Right lobe of liver (tissue), 6 donors: ENCODE measurements at regions not wholly inside any gene's neighbourhood (a gene's known extent, or its start where the extent isn't known, plus 50 kb on each side); places are given as distances from the start of the nearest gene placed in this dataset.

Source experiments
- ATAC-seq, 4 donors: fragments of 200-7000 bp; cut with Tn5 transposase; one replicate each; pipeline ENCODE4 v1.9.1; 2020; ENCODE audit warnings: mild to moderate bottlenecking in 4 of 4, moderate library complexity in 4 of 4
- DNase-seq, 3 donors: peaks; one replicate each; pipeline ENCODE4 v3.0.0-alpha.2; 2020
- H3K27ac ChIP-seq, 3 donors: fragments of 200-600 bp; one replicate each; pipeline ENCODE4 v1.8.0; 2022
- H3K27me3 ChIP-seq, 2 donors: fragments of 200-600 bp; one replicate each; pipeline ENCODE4 v1.8.0; 2022
- H3K36me3 ChIP-seq, 4 donors: fragments of 200-600 bp; sonication (generic) in 1 of 4; one replicate each; pipeline versions ENCODE4 v1.5.1 to v1.8.0; 2017 to 2022; ENCODE audit warnings: control low read depth in 1 of 4
- H3K4me1 ChIP-seq, 4 donors: fragments of 200-600 bp; sonication (generic) in 1 of 4; one replicate each; pipeline versions ENCODE4 v1.5.1 to v1.8.0; 2017 to 2022; ENCODE audit warnings: control low read depth in 1 of 4
- H3K4me3 ChIP-seq, 3 donors: fragments of 200-600 bp; one replicate each; pipeline ENCODE4 v1.8.0; 2022
- H3K9me3 ChIP-seq, 4 donors: fragments of 200-600 bp; sonication (generic) in 1 of 4; one replicate each; pipeline versions ENCODE4 v1.5.1 to v1.8.0; 2017 to 2022; ENCODE audit warnings: control low read depth in 1 of 4
- CTCF ChIP-seq, 4 donors: fragments of 200-600 bp in 3 of 4; fragments of 450-650 bp in 1 of 4; IDR thresholded peaks; one replicate each; pipeline versions ENCODE4 v1.5.1 to v1.8.0; 2016 to 2022; ENCODE audit warnings: antibody characterized with exemption in 4 of 4, mild to moderate bottlenecking in 2 of 4
- POLR2A ChIP-seq: fragments of 450-650 bp; IDR thresholded peaks from one replicate; pipeline ENCODE4 v1.6.1; 2017; ENCODE audit warnings: antibody characterized with exemption, mild to moderate bottlenecking
- WGBS: methylation state at CpG from one replicate; pipeline ENCODE4 v1.1.6; 2018; ENCODE audit warnings: low coverage, low lambda C conversion rate; ENCODE audit not compliant: insufficient coverage; ENCODE audit errors: missing lambda C conversion rate; 5-methylcytosine and 5-hydroxymethylcytosine counted together
- intact Hi-C, 2 donors: fragments of 100-400 bp; cut with DNase I; formaldehyde crosslinking; loops; one replicate each; pipeline versions ENCODE4 v1.11.2 to v1.14.1; 2022
- donor health status: DM: no; HTN: yes; CAD: no.
- donor health status: DM: no; HTN: no; CAD: no.
- donor health status: DM: no; HTN: no; CAD: no.
- donor health status: DM: no; HTN: yes; CAD: no.
- donor health status: DM: no; HTN: yes; CAD: no.

- ATAC-seq (no peak), DNase-seq (no peak)
- Histone ChIP-seq H3K36me3 (no peaks in the 10 kb centered on the region), H3K27me3 (no peaks in the 10 kb centered on the region), H3K4me3 (no peak overlapping the region), H3K4me1 (no peaks in the 10 kb centered on the region), H3K27ac (no peak overlapping the region), H3K9me3 (no peaks in the 10 kb centered on the region)
- TF ChIP-seq CTCF (IDR thresholded peaks at IDR 0.05): no peak
- TF ChIP-seq POLR2A: no peak
- intact Hi-C loops: no loop called here
These were observed 441.4 kb downstream of the PDCD6IP start for GRCh38 chr3:34239875-34240274.

- H3K4me1 ChIP-seq: no peaks in the 10 kb centered on the region
- H3K9me3 ChIP-seq: no peaks in the 10 kb centered on the region
- H3K36me3 ChIP-seq: no peaks in the 10 kb centered on the region
- DNase-seq (no peak), ATAC-seq (no peak)
- no peak overlapping the region for H3K27ac ChIP-seq
- H3K27me3 ChIP-seq: no peaks in the 10 kb centered on the region
- 71% methylated on average over 1 of the region's 1 CpG for WGBS
- intact Hi-C loops: no loop called here
- no peak overlapping the region for H3K4me3 ChIP-seq
- no peak for TF ChIP-seq POLR2A
- no peak for TF ChIP-seq CTCF (IDR thresholded peaks at IDR 0.05)
These were observed 449.0 kb downstream of the PDCD6IP start for GRCh38 chr3:34247401-34247800.

GRCh38 chr3:34248352-34248751 is 449.9 kb downstream of the PDCD6IP start:
- DNase-seq (no peak), ATAC-seq (no peak)
- H3K27me3 ChIP-seq: no peaks in the 10 kb centered on the region
- WGBS: 55% methylated on average over 2 of the region's 2 CpGs
- no peaks in the 10 kb centered on the region for H3K9me3 ChIP-seq
- intact Hi-C loops: no loop called here
- no peaks in the 10 kb centered on the region for H3K36me3 ChIP-seq
- TF ChIP-seq POLR2A (no peak), CTCF (IDR thresholded peaks at IDR 0.05) (no peak)
- H3K4me3 ChIP-seq: no peak overlapping the region
- H3K27ac ChIP-seq: no peak overlapping the region
- no peaks in the 10 kb centered on the region for H3K4me1 ChIP-seq

- Histone ChIP-seq H3K9me3 (no peaks in the 10 kb centered on the region), H3K4me1 (no peaks in the 10 kb centered on the region), H3K27ac (no peak overlapping the region), H3K27me3 (no peaks in the 10 kb centered on the region), H3K4me3 (no peak overlapping the region), H3K36me3 (no peaks in the 10 kb centered on the region)
- DNase-seq (no peak), ATAC-seq (no peak)
- no peak for TF ChIP-seq CTCF (IDR thresholded peaks at IDR 0.05)
- 52% methylated on average over 2 of the region's 2 CpGs for WGBS
- intact Hi-C loops: no loop called here
These were observed 455.9 kb downstream of the PDCD6IP start for GRCh38 chr3:34254285-34254684.

GRCh38 chr3:34256021-34256420 is 457.6 kb downstream of the PDCD6IP start:
- Histone ChIP-seq H3K27ac (no peak overlapping the region), H3K9me3 (no peaks in the 10 kb centered on the region), H3K4me3 (no peak overlapping the region), H3K36me3 (no peaks in the 10 kb centered on the region), H3K4me1 (no peaks in the 10 kb centered on the region), H3K27me3 (no peaks in the 10 kb centered on the region)
- intact Hi-C loops: no loop called here
- WGBS: 65% methylated on average over 2 of the region's 2 CpGs
- ATAC-seq (no peak), DNase-seq (no peak)
- TF ChIP-seq POLR2A (no peak), CTCF (IDR thresholded peaks at IDR 0.05) (no peak)
